ENCODE measurements at regions not wholly inside any gene's neighbourhood (a gene's known extent, or its start where the extent isn't known, plus 50 kb on each side); places are given as distances from the start of the nearest gene placed in this dataset.

DNA sequence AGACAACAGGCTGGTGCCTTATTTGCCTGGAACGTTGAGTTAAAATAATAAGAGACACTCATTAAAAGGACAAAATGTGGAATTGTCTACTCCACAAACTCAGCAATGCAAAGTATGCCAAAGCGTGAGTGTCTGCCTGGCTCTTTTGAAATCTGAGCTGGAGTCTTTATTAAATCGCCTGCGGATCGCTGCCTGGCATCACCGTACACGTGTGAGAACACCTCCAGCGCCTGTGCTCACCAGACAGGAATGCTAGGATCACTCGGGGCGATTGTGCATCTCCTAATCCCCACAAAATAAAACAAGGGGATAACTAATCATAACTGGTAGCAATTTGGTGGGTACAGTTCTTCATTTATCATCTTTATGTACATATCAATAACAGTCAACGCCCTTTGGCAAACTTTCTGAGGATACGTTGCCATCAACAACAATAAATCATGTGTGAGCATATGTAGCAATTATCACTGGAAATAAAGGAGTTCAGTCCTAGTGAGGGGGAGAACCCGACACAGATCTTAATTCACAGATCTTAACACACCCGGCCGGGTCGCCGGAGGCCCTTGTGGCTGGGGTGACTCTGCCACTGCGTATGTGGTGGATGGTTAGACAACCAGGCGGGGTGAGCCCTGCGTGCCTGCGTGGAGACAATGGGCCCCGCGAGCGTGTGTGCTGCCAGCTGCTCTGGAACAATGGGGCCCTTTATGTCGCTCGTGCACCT, 284.9 kb upstream of the IRX1 start:
- Histone ChIP-seq H3K27me3 (no peaks in the 10 kb centered on the region), H3K36me3 (no peaks in the 10 kb centered on the region), H3K4me3 (no peak overlapping the region), H3K4me1 (no peaks in the 10 kb centered on the region), H3K9me3 (no peaks in the 10 kb centered on the region), H3K27ac (no peak overlapping the region)
- WGBS, 2 donors (ENCODE audit: low coverage in 1 of 2): 76 to 87% methylated on average over 4 to 26 of the region's 26 CpGs
- no peak for TF ChIP-seq POLR2AphosphoS5 (IDR thresholded peaks at IDR 0.05)
- TF ChIP-seq EP300 (IDR thresholded peaks at IDR 0.05; ENCODE audit: low read depth): no peak
- TF ChIP-seq POLR2A (IDR thresholded peaks at IDR 0.05): no peak
- TF ChIP-seq, protein P1, sequence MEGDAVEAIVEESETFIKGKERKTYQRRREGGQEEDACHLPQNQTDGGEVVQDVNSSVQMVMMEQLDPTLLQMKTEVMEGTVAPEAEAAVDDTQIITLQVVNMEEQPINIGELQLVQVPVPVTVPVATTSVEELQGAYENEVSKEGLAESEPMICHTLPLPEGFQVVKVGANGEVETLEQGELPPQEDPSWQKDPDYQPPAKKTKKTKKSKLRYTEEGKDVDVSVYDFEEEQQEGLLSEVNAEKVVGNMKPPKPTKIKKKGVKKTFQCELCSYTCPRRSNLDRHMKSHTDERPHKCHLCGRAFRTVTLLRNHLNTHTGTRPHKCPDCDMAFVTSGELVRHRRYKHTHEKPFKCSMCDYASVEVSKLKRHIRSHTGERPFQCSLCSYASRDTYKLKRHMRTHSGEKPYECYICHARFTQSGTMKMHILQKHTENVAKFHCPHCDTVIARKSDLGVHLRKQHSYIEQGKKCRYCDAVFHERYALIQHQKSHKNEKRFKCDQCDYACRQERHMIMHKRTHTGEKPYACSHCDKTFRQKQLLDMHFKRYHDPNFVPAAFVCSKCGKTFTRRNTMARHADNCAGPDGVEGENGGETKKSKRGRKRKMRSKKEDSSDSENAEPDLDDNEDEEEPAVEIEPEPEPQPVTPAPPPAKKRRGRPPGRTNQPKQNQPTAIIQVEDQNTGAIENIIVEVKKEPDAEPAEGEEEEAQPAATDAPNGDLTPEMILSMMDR (IDR thresholded peaks at IDR 0.05): no peak
- intact Hi-C loops (cut with DNase I; ENCODE audit: low total_unique reads) (no loop called here), in situ Hi-C loops (cut with MboI; ENCODE audit: low pct_ligation_motif_present in 1 of 4, low pct_unique_long_range_greater_than_20kb in 1 of 4, low sequenced_read_pairs in 3 of 4) (no loop called here)
- no peak for DNase-seq

DNA sequence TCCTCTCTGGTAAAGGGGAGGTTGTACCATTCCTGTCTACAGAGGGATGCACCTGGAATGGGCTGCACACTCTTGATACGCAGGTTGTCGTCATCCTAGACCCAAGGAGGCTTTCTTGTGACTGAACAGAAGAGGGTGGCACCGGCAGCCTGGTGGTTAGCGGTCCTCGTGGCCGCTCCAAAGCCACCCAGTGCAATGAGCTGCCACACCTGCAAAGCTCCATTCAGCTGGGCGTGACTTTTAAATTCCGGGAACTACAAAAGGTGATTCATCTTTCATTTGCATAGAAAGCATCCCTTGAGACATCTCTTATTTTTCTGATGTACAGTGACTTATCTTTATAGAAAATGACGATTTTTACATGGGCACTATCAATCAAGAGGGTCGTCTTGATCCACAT, 286.1 kb upstream of the IRX1 start:
- H3K4me1 ChIP-seq: no peaks in the 10 kb centered on the region
- 20 to 79% methylated on average over 1 to 10 of the region's 10 CpGs for WGBS, 2 donors (ENCODE audit: low coverage in 1 of 2)
- TF ChIP-seq POLR2A (IDR thresholded peaks at IDR 0.05) (no peak), EP300 (IDR thresholded peaks at IDR 0.05; ENCODE audit: low read depth) (no peak), POLR2AphosphoS5 (IDR thresholded peaks at IDR 0.05) (no peak)
- TF ChIP-seq, protein P1 (IDR thresholded peaks at IDR 0.05): no peak
- intact Hi-C loops (cut with DNase I; ENCODE audit: low total_unique reads) (no loop called here), in situ Hi-C loops (cut with MboI; ENCODE audit: low pct_ligation_motif_present in 1 of 4, low pct_unique_long_range_greater_than_20kb in 1 of 4, low sequenced_read_pairs in 3 of 4) (no loop called here)
- DNase-seq: no peak
- H3K9me3 ChIP-seq: no peaks in the 10 kb centered on the region
- H3K27ac ChIP-seq: no peak overlapping the region
- H3K4me3 ChIP-seq: no peak overlapping the region
- no peaks in the 10 kb centered on the region for H3K27me3 ChIP-seq
- H3K36me3 ChIP-seq: no peaks in the 10 kb centered on the region

DNA sequence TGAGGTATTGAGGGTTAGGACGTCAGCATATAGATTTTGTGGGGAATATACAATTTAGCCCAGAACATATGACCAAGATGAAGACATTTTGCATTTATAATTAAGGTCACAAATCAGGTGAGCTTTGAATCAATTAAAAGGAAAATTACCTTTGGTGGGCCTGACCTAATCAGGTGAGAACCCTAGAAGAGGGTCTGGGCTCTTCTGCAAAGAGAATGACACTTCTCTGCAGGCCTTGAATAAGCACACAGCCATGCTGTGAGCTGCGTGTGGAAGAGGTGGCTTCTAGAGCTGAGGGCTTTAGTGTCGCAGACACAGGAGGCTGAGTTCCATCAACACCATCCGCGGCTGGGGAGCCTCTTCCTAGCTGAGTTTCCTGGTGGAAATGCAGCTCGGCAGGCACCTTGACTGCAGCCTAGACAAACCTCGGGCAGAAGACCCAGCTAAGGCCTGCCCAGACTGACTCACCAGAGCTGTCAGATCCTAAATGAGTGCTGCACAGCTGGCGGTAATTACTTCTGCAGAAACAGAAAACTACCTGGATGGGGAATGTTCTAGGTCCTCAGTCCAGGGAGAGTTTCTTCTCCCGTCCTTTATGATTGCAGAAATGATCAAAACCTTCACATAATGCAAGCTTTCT, 287.5 kb upstream of the IRX1 start:
- 68 to 80% methylated on average over 5 to 9 of the region's 9 CpGs for WGBS, 2 donors (ENCODE audit: low coverage in 1 of 2)
- DNase-seq: no peak
- TF ChIP-seq EP300 (IDR thresholded peaks at IDR 0.05; ENCODE audit: low read depth): no peak
- TF ChIP-seq, protein P1 (IDR thresholded peaks at IDR 0.05): no peak
- no peak for TF ChIP-seq POLR2AphosphoS5 (IDR thresholded peaks at IDR 0.05)
- TF ChIP-seq POLR2A (IDR thresholded peaks at IDR 0.05): no peak
- Histone ChIP-seq H3K9me3 (no peaks in the 10 kb centered on the region), H3K27me3 (no peaks in the 10 kb centered on the region), H3K27ac (no peak overlapping the region), H3K36me3 (no peaks in the 10 kb centered on the region), H3K4me1 (no peaks in the 10 kb centered on the region), H3K4me3 (no peak overlapping the region)
- in situ Hi-C loops (cut with MboI; ENCODE audit: low pct_ligation_motif_present in 1 of 4, low pct_unique_long_range_greater_than_20kb in 1 of 4, low sequenced_read_pairs in 3 of 4): no loop called here
- intact Hi-C loops (cut with DNase I; ENCODE audit: low total_unique reads): no loop called here

DNA sequence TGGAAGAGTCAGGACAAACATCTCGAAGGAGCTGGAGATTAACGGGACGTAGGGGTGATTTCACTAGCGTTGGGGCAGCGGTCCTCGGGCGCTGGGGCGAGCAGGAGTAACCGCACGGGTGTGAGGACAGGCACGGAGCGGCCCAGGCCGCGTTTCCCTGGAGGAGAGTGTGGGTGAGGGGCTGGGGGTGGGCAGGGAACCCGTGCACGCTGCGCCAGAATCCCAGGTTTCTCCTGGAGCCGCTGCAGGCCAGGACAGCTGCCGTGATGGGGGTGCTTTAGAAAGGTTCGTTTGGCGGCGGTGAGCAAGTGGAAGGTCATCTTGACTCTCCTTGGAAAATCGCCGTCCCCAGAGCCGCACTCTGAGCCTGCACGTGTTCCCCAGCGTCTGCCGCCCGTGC, 290.2 kb upstream of the IRX1 start:
- 66 to 85% methylated on average over 6 to 23 of the region's 29 CpGs for WGBS, 2 donors (ENCODE audit: low coverage in 1 of 2)
- intact Hi-C loops (cut with DNase I; ENCODE audit: low total_unique reads) (no loop called here), in situ Hi-C loops (cut with MboI; ENCODE audit: low pct_ligation_motif_present in 1 of 4, low pct_unique_long_range_greater_than_20kb in 1 of 4, low sequenced_read_pairs in 3 of 4) (no loop called here)
- Histone ChIP-seq H3K36me3 (no peaks in the 10 kb centered on the region), H3K27ac (no peak overlapping the region), H3K27me3 (no peaks in the 10 kb centered on the region), H3K4me1 (no peaks in the 10 kb centered on the region), H3K4me3 (no peak overlapping the region), H3K9me3 (no peaks in the 10 kb centered on the region)
- TF ChIP-seq POLR2AphosphoS5 (IDR thresholded peaks at IDR 0.05) (no peak), EP300 (IDR thresholded peaks at IDR 0.05; ENCODE audit: low read depth) (no peak), POLR2A (IDR thresholded peaks at IDR 0.05) (no peak)
- TF ChIP-seq, protein P1 (IDR thresholded peaks at IDR 0.05): no peak
- no peak for DNase-seq

Measured in transverse colon (tissue), 4 donors.